Loucy (cell line): ENCODE measurements at regions not wholly inside any gene's neighbourhood (a gene's known extent, or its start where the extent isn't known, plus 50 kb on each side); places are given as distances from the start of the nearest gene placed in this dataset.

Source experiments
- CTCF ChIP-seq: fragments of 200-600 bp; sonication (generic); conservative IDR thresholded peaks from 2 replicates; pipeline ENCODE4 v1.5.1; 2014; ENCODE audit warnings: mild to moderate bottlenecking, antibody characterized with exemption, low read length
- EZH2phosphoT487 ChIP-seq: fragments of 200-600 bp; IDR thresholded peaks from 2 replicates; pipeline ENCODE4 v1.6.1; 2018; ENCODE audit warnings: antibody characterized with exemption, mild to moderate bottlenecking, moderate library complexity, borderline replicate concordance

- TF ChIP-seq CTCF (no peak), EZH2phosphoT487 (no peak)
Observed at GRCh38 chr4:181966104-181966551, 277.1 kb upstream of the TENM3 start.
